ENCODE measurements at regions not wholly inside any gene's neighbourhood (a gene's known extent, or its start where the extent isn't known, plus 50 kb on each side); places are given as distances from the start of the nearest gene placed in this dataset.

- ChIA-PET CTCF (interaction anchor here (1.1 kb wide), 1 partner anchor 22 kb away, joined by 3 read pairs; no protein-coding TSS in a partner anchor), POLR2A (no interaction called here)
- Histone ChIP-seq H3K27ac (ENCODE audit: extremely low read depth, low read depth, low read length) (no peak overlapping the region), H3K4me3 (ENCODE audit: low read depth, low read length) (no peak overlapping the region), H3K36me3 (ENCODE audit: control insufficient read depth in 2 of 2, insufficient read depth in 1 of 2, low read length in 2 of 2) (no peaks in the 10 kb centered on the region), H3K4me1 (ENCODE audit: control insufficient read depth, insufficient read depth, low read length) (no peaks in the 10 kb centered on the region), H3K9me3 (ENCODE audit: control insufficient read depth, insufficient read depth, low read depth, low read length) (no peaks in the 10 kb centered on the region)
- no peak for TF ChIP-seq ZBTB11 (tag by site-specific recombination; conservative IDR thresholded peaks at IDR 0.05; ENCODE audit: low read depth)
- no peak for TF ChIP-seq HOXA7 (CRISPR knock-in tag; IDR thresholded peaks at IDR 0.05; ENCODE audit: borderline replicate concordance)
- no peak for TF ChIP-seq ZNF777 (tag by site-specific recombination; IDR thresholded peaks at IDR 0.05; ENCODE audit: borderline replicate concordance)
- no peak for TF ChIP-seq ZNF843 (tag by site-specific recombination; IDR thresholded peaks at IDR 0.05)
- no peak for TF ChIP-seq ZNF341 (tag by site-specific recombination; IDR thresholded peaks at IDR 0.05; ENCODE audit: low read depth)
- TF ChIP-seq ZNF76 (tag by site-specific recombination; IDR thresholded peaks at IDR 0.05; ENCODE audit: borderline replicate concordance, low read depth) = no peak
- TF ChIP-seq GLIS1 (tag by site-specific recombination; IDR thresholded peaks at IDR 0.05) = no peak
- no peak for TF ChIP-seq ZNF600 (tag by site-specific recombination; IDR thresholded peaks at IDR 0.05)
- no peak for TF ChIP-seq GLI4 (tag by site-specific recombination; IDR thresholded peaks at IDR 0.05)
- TF ChIP-seq ZNF133 (tag by site-specific recombination; IDR thresholded peaks at IDR 0.05) = no peak
- TF ChIP-seq ZNF140 (tag by site-specific recombination; IDR thresholded peaks at IDR 0.05) = no peak
- no peak for TF ChIP-seq ZNF223 (tag by site-specific recombination; IDR thresholded peaks at IDR 0.05)
- no peak for TF ChIP-seq ZNF274 (IDR thresholded peaks at IDR 0.05; ENCODE audit: low read length)
- TF ChIP-seq ZNF274 (tag by site-specific recombination; IDR thresholded peaks at IDR 0.05; ENCODE audit: borderline replicate concordance) = no peak
- TF ChIP-seq ZNF555 (tag by site-specific recombination; conservative IDR thresholded peaks at IDR 0.05) = no peak
- TF ChIP-seq ZNF561 (tag by site-specific recombination; IDR thresholded peaks at IDR 0.05; ENCODE audit: borderline replicate concordance) = no peak
- no peak for TF ChIP-seq ZNF658 (tag by site-specific recombination; IDR thresholded peaks at IDR 0.05)
Observed at GRCh38 chr22:49502126-49502826, 325.4 kb downstream of the BRD1 start.

GRCh38 chr22:49500942-49501395 is 326.7 kb downstream of the BRD1 start:
- ChIA-PET CTCF (no interaction called here), POLR2A (no interaction called here)
- Histone ChIP-seq H3K9me3 (ENCODE audit: control insufficient read depth, insufficient read depth, low read depth, low read length) (no peaks in the 10 kb centered on the region), H3K4me1 (ENCODE audit: control insufficient read depth, insufficient read depth, low read length) (no peaks in the 10 kb centered on the region), H3K4me3 (ENCODE audit: low read depth, low read length) (no peak overlapping the region), H3K27ac (ENCODE audit: extremely low read depth, low read depth, low read length) (no peak overlapping the region), H3K36me3 (ENCODE audit: control insufficient read depth in 2 of 2, insufficient read depth in 1 of 2, low read length in 2 of 2) (no peaks in the 10 kb centered on the region)
- TF ChIP-seq ZNF513 (tag by site-specific recombination; IDR thresholded peaks at IDR 0.05) (peak; percentile 90), KLF9 (tag by site-specific recombination; IDR thresholded peaks at IDR 0.05; ENCODE audit: low read depth) (no peak), ZNF521 (tag by site-specific recombination; IDR thresholded peaks at IDR 0.05) (0 out of 2 replicates have a peak, but pooled peaks have one; percentile 30), ZNF311 (tag by site-specific recombination; IDR thresholded peaks at IDR 0.05; ENCODE audit: borderline replicate concordance) (peak; percentile 63; the same call in 1 of the 2 replicates), YY1 (tag by site-specific recombination; IDR thresholded peaks at IDR 0.05) (no peak), ZNF114 (tag by site-specific recombination; IDR thresholded peaks at IDR 0.05) (0 out of 2 replicates have a peak, but pooled peaks have one; percentile 61), SALL2 (tag by site-specific recombination; IDR thresholded peaks at IDR 0.05; ENCODE audit: borderline replicate concordance) (no peak), ZNF785 (tag by site-specific recombination; IDR thresholded peaks at IDR 0.05) (peak; percentile 61; the same call in 1 of the 2 replicates), PATZ1 (tag by site-specific recombination; IDR thresholded peaks at IDR 0.05) (no peak), ZNF248 (tag by site-specific recombination; IDR thresholded peaks at IDR 0.05) (0 out of 2 replicates have a peak, but pooled peaks have one; percentile 28), ZNF621 (tag by site-specific recombination; IDR thresholded peaks at IDR 0.05) (peak; percentile 58; the same call in 1 of the 2 replicates), ZNF776 (tag by site-specific recombination; IDR thresholded peaks at IDR 0.05; ENCODE audit: borderline replicate concordance) (peak; percentile 68; the same call in 1 of the 2 replicates), ZBTB17 (tag by site-specific recombination; IDR thresholded peaks at IDR 0.05) (0 out of 2 replicates have a peak, but pooled peaks have one; percentile 17)
